Activated CD8-positive, alpha-beta T cell treated with anti-CD3 and anti-CD28 coated beads for 36 hours (primary cell): ENCODE measurements at regions not wholly inside any gene's neighbourhood (a gene's known extent, or its start where the extent isn't known, plus 50 kb on each side); places are given as distances from the start of the nearest gene placed in this dataset.

Experiments
- ATAC-seq: fragments of 200-7000 bp; cut with Tn5 transposase; one replicate; pipeline ENCODE4 v1.10.0; 2021; ENCODE audit warnings: mild to moderate bottlenecking, moderate library complexity
- CTCF ChIA-PET: fragments of 350-600 bp; sonication (Branson Sonifier 250); formaldehyde crosslinking; loops from one replicate; lab custom pipeline; 2021; ENCODE audit warnings: antibody characterized with exemption; lab: Charles Lee
- POLR2A ChIA-PET: fragments of 350-600 bp; sonication (Branson Sonifier 250); formaldehyde crosslinking; loops from one replicate; lab custom pipeline; 2021; ENCODE audit warnings: antibody characterized with exemption; lab: Charles Lee
- DNase-seq: peaks from one replicate; pipeline ENCODE4 v3.0.0-alpha.2; 2020
- H3K27ac Mint-ChIP-seq: one replicate; pipeline ENCODE4 v1.8.0; 2021; ENCODE audit warnings: mild to moderate bottlenecking, mixed read lengths
- H3K27me3 Mint-ChIP-seq: one replicate; pipeline ENCODE4 v1.8.0; 2021; ENCODE audit warnings: mixed read lengths
- H3K36me3 Mint-ChIP-seq: one replicate; pipeline ENCODE4 v1.8.0; 2021; ENCODE audit warnings: low read depth, mixed read lengths
- H3K4me1 Mint-ChIP-seq: one replicate; pipeline ENCODE4 v1.8.0; 2021; ENCODE audit warnings: low read depth, mixed read lengths
- H3K4me3 Mint-ChIP-seq: one replicate; pipeline ENCODE4 v1.8.0; 2021; ENCODE audit warnings: mild to moderate bottlenecking, moderate library complexity, mixed read lengths
- H3K9me3 Mint-ChIP-seq: one replicate; pipeline ENCODE4 v1.8.0; 2021; ENCODE audit warnings: mixed read lengths
- CTCF ChIP-seq: fragments of 200-600 bp; IDR thresholded peaks from one replicate; pipeline ENCODE4 v1.8.0; 2022; ENCODE audit warnings: antibody characterized with exemption, mild to moderate bottlenecking
- intact Hi-C: fragments of 100-400 bp; cut with micrococcal nuclease; formaldehyde crosslinking; loops from one replicate; pipeline ENCODE4 v1.10.0; 2022

- DNase-seq: no peak
- H3K4me3 Mint-ChIP-seq: no peak overlapping the region
- intact Hi-C loops: no loop called here
- H3K4me1 Mint-ChIP-seq: no peaks in the 10 kb centered on the region
- POLR2A ChIA-PET: interaction anchor here (0.7 kb wide), 1 partner anchor 594 kb away, joined by 3 read pairs; no protein-coding TSS in a partner anchor
- TF ChIP-seq CTCF: no peak
- no peak overlapping the region for H3K27ac Mint-ChIP-seq
- H3K36me3 Mint-ChIP-seq: no peaks in the 10 kb centered on the region
- peaks cover 3% of the 10 kb centered on the region for H3K27me3 Mint-ChIP-seq
- CTCF ChIA-PET: no interaction called here
- ATAC-seq: no peak
- no peaks in the 10 kb centered on the region for H3K9me3 Mint-ChIP-seq
Measured at GRCh38 chr18:78751664-78752063, 228.0 kb upstream of the SALL3 start.

- Mint-ChIP-seq H3K27ac (no peak overlapping the region), H3K36me3 (no peaks in the 10 kb centered on the region), H3K4me3 (no peak overlapping the region), H3K9me3 (no peaks in the 10 kb centered on the region), H3K27me3 (no peaks in the 10 kb centered on the region), H3K4me1 (no peaks in the 10 kb centered on the region)
- POLR2A ChIA-PET: no interaction called here
- no peak for DNase-seq
- no peak for ATAC-seq
- intact Hi-C loops: no loop called here
- TF ChIP-seq CTCF: no peak
- CTCF ChIA-PET: no interaction called here
Measured at GRCh38 chr18:78753240-78753639, 226.4 kb upstream of the SALL3 start.

GRCh38 chr18:78754311-78755043, 225.1 kb upstream of the SALL3 start:
- ChIA-PET CTCF (no interaction called here), POLR2A (no interaction called here)
- Mint-ChIP-seq H3K36me3 (no peaks in the 10 kb centered on the region), H3K4me1 (no peaks in the 10 kb centered on the region), H3K9me3 (no peaks in the 10 kb centered on the region), H3K4me3 (no peak overlapping the region), H3K27me3 (no peaks in the 10 kb centered on the region), H3K27ac (no peak overlapping the region)
- ATAC-seq (no peak), DNase-seq (no peak)
- TF ChIP-seq CTCF: no peak
- intact Hi-C loops: no loop called here

- no peak overlapping the region for H3K4me3 Mint-ChIP-seq
- POLR2A ChIA-PET: no interaction called here
- CTCF ChIA-PET: no interaction called here
- no peaks in the 10 kb centered on the region for H3K36me3 Mint-ChIP-seq
- intact Hi-C loops: no loop called here
- no peak for DNase-seq
- TF ChIP-seq CTCF: no peak
- no peaks in the 10 kb centered on the region for H3K4me1 Mint-ChIP-seq
- no peak overlapping the region for H3K27ac Mint-ChIP-seq
- no peak for ATAC-seq
- no peaks in the 10 kb centered on the region for H3K9me3 Mint-ChIP-seq
- H3K27me3 Mint-ChIP-seq: no peaks in the 10 kb centered on the region
Measured at GRCh38 chr18:78757014-78757413, 222.6 kb upstream of the SALL3 start.

GRCh38 chr18:78758496-78758895, 221.1 kb upstream of the SALL3 start:
- ChIA-PET POLR2A (no interaction called here), CTCF (no interaction called here)
- Mint-ChIP-seq H3K27ac (no peak overlapping the region), H3K27me3 (no peaks in the 10 kb centered on the region), H3K36me3 (no peaks in the 10 kb centered on the region), H3K9me3 (peaks cover 9% of the 10 kb centered on the region), H3K4me1 (no peaks in the 10 kb centered on the region), H3K4me3 (no peak overlapping the region)
- ATAC-seq (no peak), DNase-seq (no peak)
- no peak for TF ChIP-seq CTCF
- intact Hi-C loops: no loop called here
